CD8-positive, alpha-beta memory T cell (primary cell): ENCODE measurements at regions not wholly inside any gene's neighbourhood (a gene's known extent, or its start where the extent isn't known, plus 50 kb on each side); places are given as distances from the start of the nearest gene placed in this dataset.

Experiments used
- CTCF ChIA-PET: fragments of 350-600 bp; sonication (Branson Sonifier 250); formaldehyde crosslinking; loops from one replicate; lab custom pipeline; 2021; ENCODE audit warnings: antibody characterized with exemption; lab: Charles Lee
- POLR2A ChIA-PET: fragments of 350-600 bp; sonication (Branson Sonifier 250); formaldehyde crosslinking; loops from one replicate; lab custom pipeline; 2021; ENCODE audit warnings: antibody characterized with exemption; lab: Charles Lee
- DNase-seq, 5 donors: peaks; one replicate each; pipeline versions ENCODE4 v3.0.0 to v3.0.0-alpha.2; 2020 to 2022; ENCODE audit warnings: mixed read lengths in 1 of 5
- H3K27ac ChIP-seq: one replicate; pipeline ENCODE4 v1.7.0; 2013; ENCODE audit warnings: low read depth, mild to moderate bottlenecking, low read length, moderate library complexity
- H3K27me3 ChIP-seq: 2 replicates; pipeline ENCODE4 v1.7.0; 2013; ENCODE audit warnings: low read length, mild to moderate bottlenecking; ENCODE audit not compliant: insufficient read depth, poor library complexity, severe bottlenecking
- H3K36me3 ChIP-seq: 2 replicates; pipeline ENCODE4 v1.7.0; 2013; ENCODE audit warnings: mild to moderate bottlenecking, low read length, moderate library complexity; ENCODE audit not compliant: insufficient read depth
- H3K4me1 ChIP-seq: 2 replicates; pipeline ENCODE4 v1.7.0; 2013; ENCODE audit warnings: mild to moderate bottlenecking, low read length, moderate library complexity; ENCODE audit not compliant: insufficient read depth
- H3K4me3 ChIP-seq: 2 replicates; pipeline ENCODE4 v1.7.0; 2013; ENCODE audit warnings: mild to moderate bottlenecking, low read length
- H3K9me3 ChIP-seq: 2 replicates; pipeline ENCODE4 v1.7.0; 2013; ENCODE audit warnings: mild to moderate bottlenecking, low read length
- H3K27ac Mint-ChIP-seq, 8 donors: one replicate each; pipeline ENCODE4 v1.8.0; 2020 to 2021; ENCODE audit warnings: mixed read lengths in 8 of 8, mild to moderate bottlenecking in 6 of 8, inconsistent platforms in 3 of 8, moderate library complexity in 3 of 8
- H3K27me3 Mint-ChIP-seq, 2 donors: one replicate each; pipeline ENCODE4 v1.8.0; 2020 to 2021; ENCODE audit warnings: mixed read lengths in 2 of 2, mild to moderate bottlenecking in 1 of 2, moderate library complexity in 1 of 2
- H3K36me3 Mint-ChIP-seq, 3 donors: one replicate each; pipeline ENCODE4 v1.8.0; 2020 to 2021; ENCODE audit warnings: mixed read lengths in 3 of 3, inconsistent platforms in 1 of 3, mild to moderate bottlenecking in 1 of 3
- H3K4me1 Mint-ChIP-seq, 3 donors: one replicate each; pipeline ENCODE4 v1.8.0; 2020 to 2021; ENCODE audit warnings: mixed read lengths in 3 of 3, inconsistent platforms in 1 of 3, mild to moderate bottlenecking in 1 of 3
- H3K4me3 Mint-ChIP-seq, 7 donors: one replicate each; pipeline ENCODE4 v1.8.0; 2020 to 2021; ENCODE audit warnings: mixed read lengths in 7 of 7, mild to moderate bottlenecking in 6 of 7, moderate library complexity in 4 of 7, inconsistent platforms in 2 of 7
- H3K9me3 Mint-ChIP-seq, 5 donors: one replicate each; pipeline ENCODE4 v1.8.0; 2020 to 2022; ENCODE audit warnings: mixed read lengths in 5 of 5, mild to moderate bottlenecking in 3 of 5, moderate library complexity in 2 of 5, inconsistent platforms in 1 of 5

DNA sequence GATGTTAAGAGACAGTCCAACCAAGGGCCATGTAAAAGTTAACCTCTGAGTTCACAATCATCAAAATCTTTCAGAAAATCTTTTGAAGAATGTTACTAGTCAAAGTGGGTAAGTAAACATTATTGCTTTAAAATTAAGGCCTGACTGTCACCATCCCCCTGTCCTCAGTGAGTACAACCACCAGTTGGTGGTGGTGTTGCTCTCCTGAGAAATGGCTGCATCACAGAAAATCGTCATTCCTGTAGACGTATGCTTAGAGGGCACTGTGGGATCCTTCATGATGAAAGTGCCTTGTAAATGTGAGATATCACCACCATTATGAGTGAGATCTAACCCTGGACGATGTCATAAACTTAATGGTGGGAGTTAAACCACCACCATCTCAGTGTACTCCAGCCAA lies 451.2 kb downstream of the RPS29 start:
- H3K9me3 Mint-ChIP-seq: peaks cover 0 to 8% (median 1%) of the 10 kb centered on the region in 5 donors
- H3K4me1 Mint-ChIP-seq: no peaks in the 10 kb centered on the region
- ChIA-PET POLR2A (no interaction called here), CTCF (no interaction called here)
- no peaks in the 10 kb centered on the region for H3K27me3 ChIP-seq
- H3K9me3 ChIP-seq: no peaks in the 10 kb centered on the region
- no peak overlapping the region for H3K4me3 ChIP-seq
- H3K27ac ChIP-seq: no peak overlapping the region
- H3K36me3 ChIP-seq: no peaks in the 10 kb centered on the region
- H3K4me1 ChIP-seq: no peaks in the 10 kb centered on the region
- peaks cover 0 to 4% of the 10 kb centered on the region in 2 donors for H3K27me3 Mint-ChIP-seq
- H3K4me3 Mint-ChIP-seq: no peak overlapping the region
- no peak overlapping the region for H3K27ac Mint-ChIP-seq
- no peaks in the 10 kb centered on the region for H3K36me3 Mint-ChIP-seq
- DNase-seq: no peak

DNA sequence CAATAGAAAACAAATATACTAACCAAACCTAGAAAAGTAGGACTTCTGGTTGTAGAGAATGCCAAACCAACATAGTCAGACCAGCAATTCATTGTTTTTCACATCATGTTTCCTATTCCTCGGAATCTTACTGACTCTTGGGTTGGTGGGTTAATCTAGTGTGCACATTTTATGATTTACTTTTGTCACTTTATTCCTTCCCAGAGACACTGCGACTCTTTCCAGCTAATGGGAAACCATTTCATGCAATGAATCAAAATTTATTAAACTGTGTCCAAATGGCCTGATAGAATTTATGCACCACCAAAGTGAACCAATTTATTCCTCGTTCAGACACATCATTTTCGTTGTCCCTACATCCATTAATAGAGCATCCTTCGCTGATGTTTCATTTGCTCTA lies 464.9 kb downstream of the RPS29 start:
- H3K4me1 Mint-ChIP-seq: no peaks in the 10 kb centered on the region
- H3K27me3 Mint-ChIP-seq: no peaks in the 10 kb centered on the region
- H3K27me3 ChIP-seq: no peaks in the 10 kb centered on the region
- ChIA-PET CTCF (no interaction called here), POLR2A (no interaction called here)
- H3K36me3 Mint-ChIP-seq: no peaks in the 10 kb centered on the region
- H3K9me3 Mint-ChIP-seq: peaks cover 0 to 9% (median 2%) of the 10 kb centered on the region in 5 donors
- H3K4me3 ChIP-seq: no peak overlapping the region
- no peaks in the 10 kb centered on the region for H3K9me3 ChIP-seq
- DNase-seq: no peak
- no peak overlapping the region for H3K4me3 Mint-ChIP-seq
- no peaks in the 10 kb centered on the region for H3K36me3 ChIP-seq
- H3K4me1 ChIP-seq: no peaks in the 10 kb centered on the region
- no peak overlapping the region for H3K27ac Mint-ChIP-seq
- H3K27ac ChIP-seq: no peak overlapping the region

DNA sequence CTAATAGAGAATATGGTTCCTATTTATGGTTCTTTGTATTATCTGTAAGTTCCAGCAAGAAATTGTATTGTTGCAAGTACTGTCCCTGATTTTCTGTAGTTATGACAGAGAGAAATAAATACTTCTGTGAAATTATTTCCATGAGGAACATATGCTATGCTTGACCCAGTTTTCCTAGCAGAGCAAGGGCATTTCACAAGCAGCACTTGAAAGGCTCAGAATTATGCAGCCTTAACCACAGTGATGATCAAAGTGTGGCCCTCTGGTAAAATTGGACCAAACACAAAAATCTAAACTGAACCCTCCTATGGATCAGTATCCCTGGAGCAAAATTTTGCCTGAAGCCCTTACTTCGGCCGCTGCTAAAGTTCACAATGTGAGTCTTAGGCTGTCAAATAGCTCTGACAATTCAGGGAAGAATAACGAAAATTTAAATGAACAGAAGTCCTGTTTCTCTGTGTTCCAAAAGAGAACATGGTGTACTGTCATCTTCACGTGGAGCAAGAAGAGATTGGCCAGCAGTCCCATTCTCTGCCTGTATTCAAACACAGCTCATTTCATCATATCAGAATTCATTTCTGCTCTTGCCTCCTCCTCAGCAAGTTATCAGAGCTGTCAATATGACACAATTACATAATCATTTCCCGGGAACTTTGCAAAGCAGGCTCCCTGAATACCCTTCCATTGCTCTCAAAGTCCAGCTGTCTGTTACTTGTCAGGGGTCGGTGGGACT lies 471.9 kb downstream of the RPS29 start:
- ChIA-PET POLR2A (no interaction called here), CTCF (no interaction called here)
- H3K36me3 ChIP-seq: no peaks in the 10 kb centered on the region
- no peak overlapping the region for H3K27ac ChIP-seq
- H3K4me1 ChIP-seq: no peaks in the 10 kb centered on the region
- H3K4me3 ChIP-seq: no peak overlapping the region
- Mint-ChIP-seq H3K9me3 (peaks cover 0 to 6% (median 0%) of the 10 kb centered on the region in 5 donors), H3K27ac (no peak overlapping the region), H3K4me3 (no peak overlapping the region), H3K27me3 (peaks cover 0 to 2% of the 10 kb centered on the region in 2 donors), H3K36me3 (no peaks in the 10 kb centered on the region), H3K4me1 (no peaks in the 10 kb centered on the region)
- no peaks in the 10 kb centered on the region for H3K9me3 ChIP-seq
- DNase-seq: no peak
- H3K27me3 ChIP-seq: no peaks in the 10 kb centered on the region

DNA sequence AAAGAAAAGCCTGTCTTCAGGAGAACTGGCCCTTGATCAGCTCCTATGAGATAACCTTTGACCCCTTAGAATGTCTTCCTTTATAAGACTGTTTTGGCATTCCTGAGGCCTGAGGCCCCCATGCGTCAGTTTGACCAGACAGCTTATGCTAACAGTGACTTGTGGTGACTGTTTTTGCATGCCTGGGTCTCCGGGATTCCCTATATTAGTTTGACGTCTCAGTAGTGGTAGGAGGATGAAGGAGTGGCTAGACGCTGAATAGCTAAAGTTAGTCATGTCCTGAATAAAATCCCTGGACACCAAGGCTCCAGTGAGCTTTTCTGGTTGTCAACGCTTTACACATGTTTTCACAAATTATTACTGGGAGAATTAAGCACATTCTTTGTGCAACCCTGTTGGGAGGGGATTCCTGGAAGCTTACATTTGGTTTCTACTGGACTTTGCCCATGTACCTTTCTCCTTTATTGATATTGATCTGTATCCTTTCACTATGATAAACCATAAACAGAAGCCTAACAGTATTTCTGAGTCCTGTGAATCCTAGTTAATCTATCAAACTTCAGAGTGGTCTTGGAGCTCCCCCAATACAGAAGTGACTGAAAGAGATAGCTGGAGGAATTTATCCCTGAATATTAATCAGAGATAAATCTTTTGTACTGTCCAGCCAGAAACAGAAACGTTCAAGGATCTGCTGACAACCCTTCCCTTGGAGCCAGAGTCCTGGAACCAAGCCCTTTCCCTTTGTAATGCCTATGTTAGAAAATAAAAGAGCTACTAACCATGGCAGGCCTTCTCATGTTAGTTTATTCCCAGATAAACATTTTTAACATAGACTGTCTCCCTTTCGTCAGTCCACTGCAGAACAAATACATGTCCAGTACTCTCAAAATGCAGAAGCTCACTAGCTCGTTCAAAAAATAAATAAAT lies 479.2 kb downstream of the RPS29 start:
- Histone ChIP-seq H3K4me1 (no peaks in the 10 kb centered on the region), H3K9me3 (no peaks in the 10 kb centered on the region), H3K4me3 (no peak overlapping the region), H3K27ac (no peak overlapping the region), H3K36me3 (no peaks in the 10 kb centered on the region), H3K27me3 (no peaks in the 10 kb centered on the region)
- no peak overlapping the region for H3K27ac Mint-ChIP-seq
- H3K4me3 Mint-ChIP-seq: no peak overlapping the region
- H3K27me3 Mint-ChIP-seq: peaks cover 0 to 3% of the 10 kb centered on the region in 2 donors
- no peaks in the 10 kb centered on the region for H3K4me1 Mint-ChIP-seq
- H3K9me3 Mint-ChIP-seq: peaks cover 2 to 7% (median 3%) of the 10 kb centered on the region in 5 donors
- POLR2A ChIA-PET: no interaction called here
- H3K36me3 Mint-ChIP-seq: no peaks in the 10 kb centered on the region
- CTCF ChIA-PET: no interaction called here
- DNase-seq: no peak

DNA sequence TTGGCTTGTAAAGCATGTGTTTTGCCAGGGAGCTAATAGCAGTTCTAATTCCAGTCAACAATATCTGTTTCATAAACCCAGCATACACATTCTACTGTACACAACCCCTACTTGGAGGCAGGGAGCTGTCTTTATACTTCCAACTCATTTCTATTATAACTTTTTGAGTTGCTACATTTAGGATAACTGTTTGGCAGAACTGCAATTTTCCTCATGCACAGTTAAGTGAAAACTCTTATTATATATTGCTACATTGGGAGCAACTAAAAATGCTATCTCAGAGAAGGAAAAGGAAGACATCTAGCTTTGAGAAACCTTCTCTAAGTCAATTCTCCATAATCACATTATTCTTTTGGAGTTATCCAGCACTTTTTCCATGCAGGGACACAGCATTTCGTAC lies 480.2 kb downstream of the RPS29 start:
- H3K36me3 ChIP-seq: no peaks in the 10 kb centered on the region
- Mint-ChIP-seq H3K9me3 (peaks cover 2 to 7% (median 3%) of the 10 kb centered on the region in 5 donors), H3K4me3 (no peak overlapping the region), H3K27ac (no peak overlapping the region), H3K36me3 (no peaks in the 10 kb centered on the region), H3K4me1 (no peaks in the 10 kb centered on the region), H3K27me3 (peaks cover 0 to 3% of the 10 kb centered on the region in 2 donors)
- CTCF ChIA-PET: no interaction called here
- POLR2A ChIA-PET: no interaction called here
- no peak for DNase-seq
- no peak overlapping the region for H3K27ac ChIP-seq
- no peaks in the 10 kb centered on the region for H3K4me1 ChIP-seq
- no peak overlapping the region for H3K4me3 ChIP-seq
- no peaks in the 10 kb centered on the region for H3K27me3 ChIP-seq
- H3K9me3 ChIP-seq: no peaks in the 10 kb centered on the region

DNA sequence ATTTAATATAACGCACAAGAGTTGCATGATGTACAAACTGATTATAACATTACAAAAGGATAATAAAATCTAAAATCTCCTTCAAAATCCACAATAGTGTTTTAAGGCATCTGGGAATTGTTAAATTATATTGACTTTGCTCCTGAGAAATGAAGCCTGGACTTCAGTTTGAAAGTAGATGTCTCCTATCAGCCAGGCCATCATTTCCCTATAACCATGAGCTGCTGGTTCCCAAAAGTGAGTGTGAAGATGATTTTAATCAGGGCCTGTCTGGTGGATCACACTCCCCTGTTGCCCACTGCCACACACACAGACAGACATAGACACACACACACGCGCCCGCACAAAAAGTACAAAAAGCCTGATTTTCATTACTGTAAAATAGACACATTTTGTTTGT lies 480.7 kb downstream of the RPS29 start:
- POLR2A ChIA-PET: no interaction called here
- H3K27me3 Mint-ChIP-seq: peaks cover 0 to 3% of the 10 kb centered on the region in 2 donors
- no peaks in the 10 kb centered on the region for H3K36me3 ChIP-seq
- H3K4me1 ChIP-seq: no peaks in the 10 kb centered on the region
- H3K27me3 ChIP-seq: no peaks in the 10 kb centered on the region
- H3K9me3 ChIP-seq: no peaks in the 10 kb centered on the region
- peaks cover 2 to 7% (median 3%) of the 10 kb centered on the region in 5 donors for H3K9me3 Mint-ChIP-seq
- no peak overlapping the region for H3K27ac Mint-ChIP-seq
- H3K4me1 Mint-ChIP-seq: no peaks in the 10 kb centered on the region
- no peak for DNase-seq
- H3K36me3 Mint-ChIP-seq: no peaks in the 10 kb centered on the region
- no peak overlapping the region for H3K4me3 Mint-ChIP-seq
- CTCF ChIA-PET: no interaction called here
- no peak overlapping the region for H3K4me3 ChIP-seq
- H3K27ac ChIP-seq: no peak overlapping the region

DNA sequence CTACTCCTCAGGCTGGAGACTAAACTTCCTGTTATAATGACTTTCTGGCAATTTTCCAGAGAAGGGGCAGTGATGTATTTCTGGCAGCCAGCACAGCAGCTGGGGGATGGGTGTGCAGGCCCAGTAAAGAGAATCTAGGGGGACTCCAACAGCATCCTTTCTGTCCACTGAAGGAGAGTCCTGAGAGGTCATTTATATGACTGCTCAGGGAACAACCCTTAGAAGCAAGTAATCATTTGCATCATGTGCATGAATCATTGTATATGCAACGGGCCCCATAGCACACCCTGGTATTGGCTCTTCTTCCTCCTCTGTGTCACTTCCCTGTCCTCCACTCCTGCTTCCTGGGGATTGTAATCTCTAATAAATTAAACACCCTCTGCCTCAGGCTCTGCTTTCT lies 493.8 kb downstream of the RPS29 start:
- H3K27me3 Mint-ChIP-seq: no peaks in the 10 kb centered on the region
- ChIA-PET POLR2A (no interaction called here), CTCF (no interaction called here)
- H3K27me3 ChIP-seq: no peaks in the 10 kb centered on the region
- no peak overlapping the region for H3K27ac ChIP-seq
- H3K36me3 ChIP-seq: no peaks in the 10 kb centered on the region
- H3K36me3 Mint-ChIP-seq: no peaks in the 10 kb centered on the region
- H3K4me1 ChIP-seq: no peaks in the 10 kb centered on the region
- no peak overlapping the region for H3K4me3 ChIP-seq
- H3K4me3 Mint-ChIP-seq: no peak overlapping the region
- H3K27ac Mint-ChIP-seq: no peak overlapping the region
- no peaks in the 10 kb centered on the region for H3K4me1 Mint-ChIP-seq
- H3K9me3 Mint-ChIP-seq: peaks cover 0 to 9% (median 0%) of the 10 kb centered on the region in 5 donors
- no peaks in the 10 kb centered on the region for H3K9me3 ChIP-seq
- DNase-seq: no peak

DNA sequence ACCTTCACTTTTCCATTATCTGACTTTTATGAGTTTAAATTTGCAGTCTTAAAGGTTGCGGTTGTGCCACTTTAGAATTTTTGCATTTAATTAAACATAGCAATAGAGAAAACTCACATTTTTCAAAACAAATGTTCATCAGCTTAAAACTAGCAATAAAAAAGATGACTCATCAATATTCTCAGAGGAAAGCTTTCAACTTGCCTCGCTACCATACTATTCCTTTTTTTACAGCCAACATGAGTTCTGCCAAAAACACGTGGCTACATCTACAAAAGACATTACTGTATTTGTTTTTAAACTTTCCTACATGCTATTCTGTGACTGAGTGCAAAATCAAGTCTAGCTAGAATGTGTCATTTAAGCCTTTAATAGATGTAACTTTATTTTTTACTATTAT lies 497.1 kb downstream of the RPS29 start:
- no peaks in the 10 kb centered on the region for H3K4me1 Mint-ChIP-seq
- CTCF ChIA-PET: no interaction called here
- no peaks in the 10 kb centered on the region for H3K27me3 Mint-ChIP-seq
- H3K36me3 ChIP-seq: no peaks in the 10 kb centered on the region
- POLR2A ChIA-PET: no interaction called here
- H3K27me3 ChIP-seq: no peaks in the 10 kb centered on the region
- no peak overlapping the region for H3K4me3 ChIP-seq
- peaks cover 0 to 5% (median 0%) of the 10 kb centered on the region in 5 donors for H3K9me3 Mint-ChIP-seq
- H3K27ac ChIP-seq: no peak overlapping the region
- no peak overlapping the region for H3K27ac Mint-ChIP-seq
- no peaks in the 10 kb centered on the region for H3K4me1 ChIP-seq
- DNase-seq: no peak
- no peaks in the 10 kb centered on the region for H3K36me3 Mint-ChIP-seq
- H3K4me3 Mint-ChIP-seq: no peak overlapping the region
- H3K9me3 ChIP-seq: no peaks in the 10 kb centered on the region
